Fibroblast of skin of right quadriceps (primary cell): ENCODE measurements at regions not wholly inside any gene's neighbourhood (a gene's known extent, or its start where the extent isn't known, plus 50 kb on each side); places are given as distances from the start of the nearest gene placed in this dataset.
A peak's percentile ranks its signal among the peaks of the same experiment; 100 is the strongest.

Experiments
- DNase-seq: peaks from one replicate; pipeline ENCODE4 v3.0.0-alpha.2; 2013

DNA sequence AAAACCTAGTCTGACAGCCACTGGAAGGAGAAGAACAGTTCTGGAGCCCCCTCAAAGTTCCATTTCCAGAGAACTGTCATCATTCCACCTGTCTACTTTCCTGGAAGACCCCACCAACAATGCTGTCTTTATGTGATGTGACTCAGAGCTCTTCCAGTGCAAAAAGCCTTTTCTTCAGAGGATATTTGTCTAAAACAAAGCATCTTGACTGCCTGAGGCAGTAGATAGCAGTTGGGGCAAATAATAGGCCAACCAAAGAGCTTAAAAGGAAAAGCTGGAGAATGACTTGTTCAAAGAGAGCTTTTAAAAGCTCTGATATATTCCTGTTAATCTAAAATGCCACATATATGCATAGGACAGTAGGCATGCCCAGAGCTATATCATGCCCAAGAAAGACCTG, 62.6 kb downstream of the MIS18A start:
- no peak for DNase-seq

DNA sequence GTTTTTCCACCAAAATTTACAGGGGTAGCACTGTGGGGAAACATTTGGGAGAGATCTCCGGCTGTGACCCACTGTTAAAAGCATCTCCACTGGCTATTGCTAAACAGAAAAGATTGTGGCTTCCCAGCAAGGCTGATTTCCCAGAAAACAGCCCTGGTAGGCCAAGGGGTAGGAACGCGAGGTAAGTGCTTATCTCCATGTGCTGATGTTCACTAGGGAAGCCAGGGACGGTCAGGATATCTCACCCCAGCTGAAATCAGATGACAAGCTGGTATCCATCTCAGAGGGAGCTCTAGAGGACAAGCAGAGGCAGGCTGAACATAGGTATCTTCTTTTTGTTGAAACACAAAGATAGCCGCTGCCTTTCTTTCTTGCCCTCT, 63.6 kb downstream of the MIS18A start:
- DNase-seq = no peak

DNA sequence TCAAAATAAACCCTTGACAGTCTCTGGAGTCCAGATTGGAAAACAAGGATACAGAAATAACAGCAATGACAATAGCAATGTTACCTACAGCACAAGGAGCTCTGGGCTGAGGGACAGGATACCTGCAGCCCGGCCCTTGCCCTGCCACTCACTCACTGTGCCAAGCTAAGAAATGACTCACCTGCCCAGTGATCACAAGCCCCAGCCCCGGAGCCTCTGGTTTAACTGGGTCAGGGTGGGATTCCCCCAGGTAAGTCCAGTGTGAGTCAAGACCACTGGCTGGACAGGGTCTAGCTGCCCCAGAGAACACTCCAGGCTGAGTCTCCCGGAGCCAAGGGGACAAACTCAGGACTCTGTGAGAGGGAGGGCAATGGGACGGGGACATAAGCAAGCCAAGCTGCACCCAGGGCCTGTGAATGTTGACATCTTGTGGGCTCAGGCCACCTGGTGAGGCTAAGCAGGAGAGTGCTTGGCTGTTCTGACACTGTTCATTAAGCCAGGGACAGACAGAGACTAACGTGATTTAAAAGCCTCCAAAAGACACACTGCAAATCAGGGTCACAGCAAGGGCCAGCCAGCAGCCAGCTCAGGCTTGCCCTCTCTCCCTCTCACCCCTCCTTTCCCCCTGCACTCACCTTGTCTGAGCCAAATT, 64.1 kb downstream of the MIS18A start:
- no peak for DNase-seq

DNA sequence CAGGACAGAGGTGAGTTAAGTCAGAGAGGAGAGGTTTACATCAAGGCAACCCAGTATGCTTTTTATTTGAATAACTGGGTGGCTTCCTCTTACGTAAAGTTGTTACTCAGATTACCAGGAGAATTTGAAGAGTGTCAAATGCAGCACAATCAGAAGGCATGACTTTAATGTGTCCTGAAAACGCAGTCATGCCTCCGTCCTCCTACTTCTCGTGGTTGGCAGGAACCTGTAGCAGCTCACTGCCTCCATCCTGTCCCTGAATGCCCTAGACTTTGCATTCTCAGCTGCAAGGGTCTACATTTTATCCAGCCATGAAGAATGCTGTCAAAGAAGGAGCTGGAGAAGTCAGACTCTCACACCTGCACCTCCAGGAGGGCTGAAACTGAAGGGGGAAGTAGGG, 66.7 kb downstream of the MIS18A start:
- no peak for DNase-seq

DNA sequence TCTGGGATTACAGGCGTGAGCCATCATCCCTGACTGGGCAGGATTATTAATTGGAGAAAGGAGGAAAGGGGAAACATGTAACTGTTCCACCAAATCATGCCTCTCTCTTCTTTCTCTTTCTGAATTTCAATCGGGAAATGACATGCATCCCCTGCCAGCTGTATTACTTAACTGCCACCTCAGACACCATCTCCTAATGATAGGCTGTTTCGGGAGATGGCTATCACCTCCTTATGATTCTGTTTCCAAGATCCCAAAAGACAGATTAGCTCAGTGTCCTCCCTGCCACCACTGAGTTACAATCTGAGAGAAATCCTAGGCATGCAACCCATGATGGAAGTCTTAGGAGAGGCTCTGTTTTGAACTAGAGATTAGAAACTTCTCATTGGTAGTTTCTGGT, 67.5 kb downstream of the MIS18A start:
- DNase-seq = no peak

DNA sequence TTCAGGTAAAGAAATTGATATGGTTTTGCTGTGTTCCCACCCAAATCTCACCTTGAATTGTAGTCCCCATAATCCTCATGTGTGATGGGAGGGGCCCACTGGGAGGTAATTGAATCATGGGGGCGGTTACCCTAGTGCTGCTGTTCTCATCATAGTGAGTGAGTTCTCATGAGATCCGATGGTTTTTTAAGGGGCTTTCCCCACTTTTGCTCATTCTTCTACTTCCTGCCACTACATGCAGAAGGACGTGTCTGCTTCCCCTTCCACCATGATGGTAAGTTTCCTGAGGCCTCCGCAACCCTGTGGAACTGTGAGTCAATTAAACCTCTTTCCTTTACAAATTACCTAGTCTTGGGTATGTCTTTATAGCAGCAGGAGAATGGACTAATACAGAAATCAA, 69.3 kb downstream of the MIS18A start:
- DNase-seq = no peak

DNA sequence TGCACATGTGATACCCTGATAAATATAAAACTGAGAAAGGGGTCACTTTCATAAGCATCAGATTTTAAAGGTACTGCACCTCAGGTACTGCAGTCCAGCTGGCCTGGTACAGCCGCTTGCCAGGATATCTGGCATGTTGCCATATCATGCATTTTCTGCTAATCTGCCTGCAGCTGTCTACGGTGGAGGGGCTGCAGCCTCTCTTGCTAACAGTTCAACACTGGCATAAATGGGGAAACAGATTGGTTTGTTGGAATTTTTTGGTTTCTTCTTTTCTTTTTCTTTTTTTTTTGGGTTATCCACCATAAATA, 71.5 kb downstream of the MIS18A start:
- DNase-seq = no peak

DNA sequence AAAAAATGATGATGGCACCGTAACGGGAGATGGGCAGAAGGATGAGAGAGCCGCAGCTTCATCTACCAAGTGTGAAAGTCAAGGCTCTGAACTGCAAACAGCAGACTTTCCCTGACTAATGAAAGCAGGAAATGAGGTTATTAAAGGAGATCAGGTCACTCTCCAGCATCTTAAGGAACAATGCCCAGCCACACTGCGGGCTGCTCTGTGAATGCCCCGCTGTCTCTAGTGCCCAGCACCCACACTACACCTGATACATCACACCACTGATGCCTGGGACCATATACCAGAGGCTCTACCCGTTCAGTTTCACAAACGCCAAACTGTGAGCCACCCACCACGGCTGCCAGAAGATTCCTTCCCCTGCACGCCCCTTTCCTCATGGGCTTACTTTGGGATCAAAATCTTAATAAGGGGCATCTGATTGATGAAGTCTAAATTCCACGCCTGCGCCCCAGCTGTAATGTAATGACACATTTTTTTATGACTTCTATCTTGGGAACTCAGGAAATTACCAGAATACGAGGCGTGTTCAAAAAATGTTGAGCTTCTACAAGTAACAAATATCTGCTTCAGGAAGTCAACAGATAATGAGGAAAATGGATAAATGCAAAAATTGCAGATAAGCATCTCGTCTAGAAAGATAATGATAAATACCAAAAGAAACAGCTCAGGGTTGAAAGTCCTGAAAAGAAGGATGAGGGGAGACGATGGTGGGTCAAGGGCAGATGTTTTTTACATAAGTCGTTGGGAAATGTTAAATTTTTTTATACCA, 72.0 kb downstream of the MIS18A start:
- DNase-seq = peak; percentile 3

DNA sequence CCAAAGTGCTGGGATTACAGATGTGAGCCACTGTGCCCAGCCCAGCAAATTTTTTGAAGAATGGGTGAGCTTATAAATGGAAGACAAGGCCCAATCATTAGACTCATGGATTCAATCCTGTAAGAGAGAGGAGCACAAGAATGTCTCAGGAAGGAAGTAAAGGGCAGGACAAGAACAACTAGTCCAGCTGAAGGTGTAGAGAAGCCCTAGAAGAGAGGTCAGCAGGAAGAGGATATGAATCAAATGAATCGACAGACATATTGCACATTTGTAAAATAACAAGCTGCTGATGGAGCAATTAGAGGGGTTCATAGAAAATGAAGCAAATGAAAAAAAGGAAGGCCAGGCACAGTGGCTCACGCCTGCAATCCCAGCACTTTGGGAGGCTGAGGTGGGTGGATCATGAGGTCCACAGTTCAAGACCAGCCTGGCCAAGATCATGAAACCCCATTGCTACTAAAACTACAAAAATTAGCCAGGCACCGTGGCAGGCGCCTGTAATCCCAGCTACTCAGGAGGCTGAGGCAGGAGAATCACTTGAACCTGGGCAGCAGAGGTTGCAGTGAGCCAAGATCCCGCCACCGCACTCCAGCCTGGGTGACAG, 74.9 kb downstream of the MIS18A start:
- DNase-seq = no peak

DNA sequence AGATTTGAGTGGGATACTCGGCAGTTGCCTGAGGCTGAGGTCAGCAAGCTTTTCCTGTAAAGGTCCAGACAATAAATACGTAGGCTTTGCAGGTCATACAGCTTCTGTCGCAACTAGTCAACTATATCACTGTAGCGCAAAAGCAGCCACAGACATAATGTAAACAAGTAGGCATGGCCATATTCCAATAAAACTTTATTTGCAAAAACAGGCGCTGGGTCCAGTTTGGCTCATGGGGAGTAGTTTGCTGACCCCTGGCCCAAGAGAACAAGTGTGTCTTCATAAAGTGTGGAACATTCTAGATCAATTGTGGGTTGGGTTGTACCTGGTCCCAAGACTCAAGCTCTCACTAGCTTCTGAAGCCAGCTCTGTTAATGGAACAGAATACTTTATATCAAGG, 78.8 kb downstream of the MIS18A start:
- DNase-seq = no peak

DNA sequence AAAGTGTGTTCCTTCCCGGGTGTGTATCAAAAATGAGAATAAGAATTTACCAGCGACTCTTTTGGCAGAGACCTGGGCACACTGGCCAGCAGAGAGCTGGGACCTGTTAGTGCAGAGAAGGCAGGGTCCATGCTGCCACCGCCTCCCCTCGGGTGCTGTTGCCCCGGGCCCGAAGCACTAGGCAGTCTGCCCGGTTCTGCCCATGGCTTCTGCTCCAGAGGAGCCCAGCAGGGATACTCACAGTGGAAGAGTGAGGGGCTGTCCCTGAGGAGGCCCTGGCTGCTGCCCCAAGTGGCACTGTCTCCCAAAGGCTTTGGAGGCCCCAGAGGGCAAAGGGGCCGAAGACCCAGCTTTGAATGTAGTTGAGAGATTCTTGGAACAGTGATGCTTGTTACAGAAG, 80.5 kb downstream of the MIS18A start:
- DNase-seq = no peak

DNA sequence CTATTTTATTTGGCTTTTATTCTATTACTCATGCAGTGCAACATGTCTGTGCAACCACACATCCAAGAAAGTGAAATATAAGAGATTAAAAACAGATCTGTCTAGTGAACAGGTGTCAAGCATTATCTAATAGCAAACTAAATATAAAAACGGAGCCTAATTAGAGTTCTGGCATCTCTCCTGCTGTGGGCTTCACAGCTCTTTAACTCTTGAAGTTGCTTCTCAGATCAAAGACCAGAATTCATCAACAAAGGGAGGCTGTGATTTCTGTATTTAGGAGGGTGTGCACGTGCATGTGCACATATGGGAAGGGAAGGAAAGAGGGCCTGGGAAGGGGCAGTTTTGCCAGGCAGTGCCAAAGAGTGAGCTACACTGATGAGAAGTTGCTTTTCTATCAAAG, 81.0 kb downstream of the MIS18A start:
- DNase-seq = no peak

DNA sequence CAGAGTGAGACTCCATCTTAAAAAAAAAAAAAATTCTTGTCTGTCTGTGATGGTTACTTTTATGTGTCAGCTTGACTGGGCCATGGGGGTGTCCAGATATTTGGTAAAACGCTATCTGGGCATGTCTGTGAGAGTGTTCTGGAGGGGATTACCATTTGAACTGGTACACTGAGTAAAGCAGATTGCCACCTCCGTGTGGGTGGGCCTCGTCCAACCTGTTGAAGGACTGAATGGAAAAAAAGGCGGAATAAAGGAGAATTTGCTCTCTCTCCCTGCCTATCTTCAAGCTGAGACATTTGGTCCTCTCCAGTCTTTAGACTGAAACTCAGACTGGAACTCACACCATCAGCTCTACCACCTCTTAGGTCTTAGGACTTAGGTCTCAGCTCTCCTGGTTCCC, 82.8 kb downstream of the MIS18A start:
- no peak for DNase-seq

DNA sequence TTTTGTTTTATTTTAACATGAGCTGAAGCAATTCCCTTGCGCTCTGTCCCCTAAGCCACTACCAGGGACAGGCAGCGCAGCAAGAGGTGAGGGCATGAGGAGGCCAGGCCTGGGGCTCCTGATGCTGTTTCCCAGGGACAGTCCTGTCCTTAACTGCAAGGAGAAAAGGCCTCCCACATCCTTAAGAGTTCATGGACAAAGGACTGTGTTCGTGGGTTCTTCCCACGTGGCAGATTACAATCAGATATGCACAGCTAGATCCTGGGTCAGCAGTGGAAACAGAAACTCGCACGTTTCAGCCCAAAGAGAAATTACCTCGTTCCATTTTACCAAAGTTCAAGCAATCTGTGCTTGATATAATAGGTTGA, 85.8 kb downstream of the MIS18A start:
- DNase-seq = no peak

DNA sequence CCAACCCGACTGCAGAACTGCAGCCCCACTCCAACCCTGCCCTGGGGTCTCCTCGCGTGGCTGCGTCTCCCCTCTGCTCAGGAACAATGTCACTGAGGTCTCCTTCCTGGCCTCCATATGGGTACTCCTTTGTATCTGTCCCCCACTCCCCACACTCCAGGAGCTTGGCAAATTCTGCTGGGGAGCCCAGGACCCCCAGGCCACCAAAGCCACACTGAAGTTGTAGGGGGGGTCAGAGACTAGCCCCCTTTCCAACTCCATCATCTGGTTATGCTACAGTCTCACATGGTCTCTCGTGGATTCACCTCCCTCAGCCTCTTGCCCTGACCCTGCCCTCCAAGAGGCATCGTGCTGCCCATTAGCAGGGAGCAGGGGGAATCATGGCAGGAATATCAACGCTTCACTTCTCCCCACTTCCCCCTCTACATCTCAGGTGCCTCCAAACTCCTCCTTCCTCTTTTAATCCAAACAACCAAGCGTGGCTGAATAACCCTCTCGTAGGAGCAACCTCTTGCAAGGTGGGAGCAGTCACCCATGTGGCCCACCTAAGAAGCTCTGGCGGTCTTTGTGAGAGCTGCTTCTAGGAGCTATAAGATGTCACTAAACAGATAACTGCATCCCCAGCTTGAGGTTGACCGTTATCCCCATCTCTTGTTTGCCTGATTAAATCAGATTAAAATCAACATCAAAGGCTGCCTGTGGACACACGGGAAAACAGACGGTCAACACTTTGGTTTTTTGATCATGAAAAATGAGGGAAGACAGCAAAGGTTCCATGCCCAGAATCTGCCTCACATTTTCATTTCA, 86.4 kb downstream of the MIS18A start:
- DNase-seq = no peak

DNA sequence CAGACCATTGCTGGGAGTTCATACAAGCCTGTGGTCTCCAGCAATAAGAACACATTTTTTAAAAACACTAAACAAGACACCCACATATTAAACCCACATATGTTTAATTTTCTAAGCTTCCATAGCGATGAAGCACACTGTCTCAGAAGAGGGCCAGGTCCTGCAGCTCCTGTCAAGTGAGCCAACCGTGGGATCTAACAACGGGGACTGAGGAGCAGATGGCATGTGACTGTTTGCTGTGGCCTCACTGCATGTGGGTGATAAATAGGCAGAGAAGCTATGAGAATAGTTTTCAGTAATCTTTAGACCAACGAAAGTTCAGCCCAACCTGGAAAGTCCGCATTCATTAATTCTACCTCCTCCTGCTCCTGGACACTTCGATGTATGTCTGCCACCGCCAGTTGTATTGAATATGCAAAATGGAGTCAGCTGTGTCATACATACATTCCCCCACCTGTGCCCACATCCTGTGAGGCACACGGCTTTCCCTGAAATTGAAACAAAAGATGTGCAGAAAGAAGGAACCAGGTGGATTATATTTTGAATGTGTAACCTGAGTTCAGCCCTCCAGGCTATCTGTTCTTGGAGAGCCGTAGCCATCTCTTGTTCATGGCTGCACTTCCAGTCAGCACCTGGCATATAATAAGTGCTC, 88.2 kb downstream of the MIS18A start:
- DNase-seq = no peak

DNA sequence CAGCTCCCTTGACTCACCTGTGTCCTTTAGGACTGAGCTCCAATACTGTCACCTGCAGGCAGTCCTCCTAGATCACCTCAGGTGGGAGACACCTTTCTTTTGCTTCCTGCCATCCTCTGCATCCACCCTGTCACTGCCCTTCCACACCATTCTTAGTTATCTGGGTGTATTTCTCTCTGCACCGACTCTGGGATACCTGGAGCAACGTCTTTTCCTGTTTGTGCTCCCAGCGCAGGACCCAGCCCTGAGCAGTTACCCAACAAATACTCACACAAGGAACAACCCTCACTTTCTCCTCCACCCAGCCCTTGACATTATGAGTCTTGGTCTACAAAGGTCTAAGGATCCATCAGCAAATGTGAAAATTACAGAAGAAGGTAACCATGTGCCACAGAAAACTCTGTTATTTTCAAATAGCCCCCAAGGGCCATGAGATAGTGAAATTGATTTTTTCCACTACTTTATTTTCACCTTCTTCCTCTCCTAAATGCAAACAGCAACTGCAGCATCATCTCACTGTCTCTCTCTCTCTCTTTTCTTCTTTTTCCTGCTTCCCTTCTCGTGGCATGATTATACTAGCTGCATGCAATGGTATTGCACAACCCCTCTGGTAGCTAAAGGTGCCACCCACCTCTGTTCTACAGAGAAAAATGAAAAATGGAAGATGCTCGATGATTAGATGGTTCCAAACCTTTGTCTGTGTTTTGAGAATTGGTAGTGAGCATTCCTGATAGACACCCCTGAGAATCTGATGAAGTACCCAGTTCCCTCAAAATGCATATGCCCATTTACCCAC, 89.0 kb downstream of the MIS18A start:
- DNase-seq = no peak

DNA sequence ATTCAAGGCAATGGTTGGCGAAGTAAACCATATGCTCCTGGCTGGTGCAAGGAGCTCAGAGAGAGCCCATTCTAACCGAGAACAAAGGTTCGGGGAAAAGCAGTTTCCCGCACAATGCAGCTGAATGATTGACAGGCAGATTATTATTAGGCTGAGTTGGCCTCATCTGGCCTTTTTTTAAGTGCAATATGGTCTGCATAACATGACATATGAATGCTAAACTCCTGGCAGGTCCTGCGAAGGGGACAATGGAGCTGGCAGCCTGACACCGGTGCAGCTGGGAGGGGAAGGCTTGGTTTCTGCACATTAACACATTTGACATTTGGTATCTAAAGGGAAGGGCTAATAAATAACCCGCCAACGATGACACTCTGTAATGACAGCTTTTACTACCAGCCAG, 92.0 kb downstream of the MIS18A start:
- DNase-seq = no peak

DNA sequence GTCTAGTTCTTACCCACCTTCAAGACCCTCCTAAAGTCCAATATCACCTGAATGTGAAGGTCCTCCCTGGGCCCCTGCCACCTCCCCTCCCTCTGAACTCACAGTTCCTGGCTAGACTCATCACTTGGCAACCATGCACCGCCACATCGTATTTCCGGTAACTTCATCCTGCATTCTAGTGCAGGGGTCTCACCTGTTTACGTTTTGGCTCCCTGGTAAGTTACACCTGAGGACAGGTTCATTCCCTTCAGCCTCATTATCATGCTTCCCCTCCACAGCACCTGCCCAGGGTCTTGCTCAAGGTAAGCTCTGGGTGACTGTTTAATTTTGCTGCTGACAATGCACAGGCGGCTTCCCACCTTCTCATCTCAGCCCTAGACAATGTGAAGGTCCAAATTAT, 93.1 kb downstream of the MIS18A start:
- DNase-seq = no peak

DNA sequence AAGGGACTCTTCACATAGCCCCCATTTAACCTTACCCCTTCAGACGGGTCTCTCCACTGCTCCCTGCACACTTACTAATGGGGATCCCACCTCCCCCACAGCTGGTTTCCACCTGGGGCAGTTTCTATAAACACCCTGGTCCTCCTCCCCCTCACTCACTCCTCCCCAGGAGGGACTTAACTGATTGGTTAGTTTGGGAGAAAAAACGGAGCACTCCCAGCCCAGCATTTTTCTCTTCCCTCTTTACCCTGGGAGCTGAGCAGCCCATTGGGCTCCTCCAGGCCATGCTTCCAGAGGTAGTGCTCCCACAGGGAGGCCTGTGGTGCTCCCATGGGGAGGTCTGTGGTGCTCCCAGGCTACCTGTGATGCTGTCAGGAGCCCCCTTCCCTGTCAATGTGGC, 93.7 kb downstream of the MIS18A start:
- DNase-seq = no peak

DNA sequence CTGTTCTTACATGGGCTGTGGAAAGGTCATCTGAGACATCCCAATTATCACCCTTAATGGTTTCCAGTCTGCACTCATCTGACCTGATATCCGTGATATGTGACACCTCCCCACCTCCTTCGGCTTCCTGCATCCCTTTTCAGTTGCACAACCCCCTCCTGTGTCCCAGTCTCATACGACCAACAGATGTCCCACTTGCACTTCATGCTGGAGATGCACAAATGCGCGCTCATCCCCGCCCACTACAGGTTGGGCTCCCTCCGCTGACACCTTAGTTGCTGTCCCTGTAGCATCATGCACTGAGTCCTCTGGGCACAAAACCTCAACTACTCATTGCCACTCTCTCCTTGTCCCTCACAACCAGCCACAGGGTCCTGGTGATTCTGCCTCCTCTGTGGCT, 94.4 kb downstream of the MIS18A start:
- no peak for DNase-seq

DNA sequence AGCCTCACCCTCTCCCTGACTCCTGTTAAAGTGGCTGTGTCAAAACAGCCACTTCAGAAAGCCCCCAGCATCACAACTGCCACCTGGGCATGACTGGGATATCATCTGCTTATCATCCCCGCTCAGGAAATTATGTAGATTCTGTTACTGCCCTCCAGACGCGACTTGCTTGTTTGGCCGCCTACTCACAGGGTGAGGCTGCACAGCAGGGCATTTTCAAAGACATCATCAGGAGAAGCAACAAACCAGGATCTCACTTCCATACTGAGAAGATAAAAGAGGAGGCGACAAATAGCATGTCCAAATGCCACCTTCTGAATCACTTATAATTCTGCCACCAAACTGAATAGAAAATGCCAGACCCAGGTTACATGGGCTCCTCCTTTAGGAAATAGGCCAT, 94.8 kb downstream of the MIS18A start:
- no peak for DNase-seq

DNA sequence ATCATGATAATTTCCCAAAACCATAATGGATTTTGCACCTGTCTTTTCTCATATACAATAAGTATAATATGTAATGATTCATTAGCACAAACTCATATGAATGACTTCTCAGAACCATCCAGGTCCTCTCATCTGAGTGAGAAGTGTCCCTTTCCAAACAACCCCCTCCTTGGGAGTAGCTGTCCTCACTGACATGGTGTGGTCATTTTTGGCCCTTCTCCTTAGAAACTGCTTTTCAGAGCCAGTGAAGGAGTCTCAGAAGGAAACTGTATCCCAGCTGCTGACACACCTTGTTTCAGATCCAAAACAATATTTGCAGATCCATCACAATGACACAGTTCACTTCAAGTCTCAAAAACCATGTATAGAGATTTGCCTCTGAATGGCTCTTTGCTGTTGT, 95.5 kb downstream of the MIS18A start:
- DNase-seq = no peak
